ENCODE measurements at regions not wholly inside any gene's neighbourhood (a gene's known extent, or its start where the extent isn't known, plus 50 kb on each side); places are given as distances from the start of the nearest gene placed in this dataset.

DNA sequence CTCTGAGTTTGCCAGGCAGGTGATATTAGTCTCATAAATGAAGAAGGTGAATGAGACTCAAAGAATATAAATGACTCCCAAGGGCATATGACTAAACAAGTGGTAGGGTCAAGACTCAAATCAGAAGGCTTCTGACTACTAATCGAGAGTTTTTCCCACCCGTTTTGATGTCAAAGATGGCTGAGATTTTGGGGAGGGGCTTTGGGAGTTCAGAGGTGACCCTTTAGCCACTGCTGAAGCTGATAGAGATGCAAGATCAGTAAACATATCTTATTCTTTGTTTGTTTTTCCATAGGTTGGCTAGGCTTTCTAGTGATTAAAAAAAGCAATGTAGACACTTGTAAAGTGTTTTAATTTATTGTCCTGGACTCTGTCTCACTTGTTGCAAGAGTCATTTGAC is 239.6 kb upstream of the PLEKHG7 start:
- TF ChIP-seq, protein P1, sequence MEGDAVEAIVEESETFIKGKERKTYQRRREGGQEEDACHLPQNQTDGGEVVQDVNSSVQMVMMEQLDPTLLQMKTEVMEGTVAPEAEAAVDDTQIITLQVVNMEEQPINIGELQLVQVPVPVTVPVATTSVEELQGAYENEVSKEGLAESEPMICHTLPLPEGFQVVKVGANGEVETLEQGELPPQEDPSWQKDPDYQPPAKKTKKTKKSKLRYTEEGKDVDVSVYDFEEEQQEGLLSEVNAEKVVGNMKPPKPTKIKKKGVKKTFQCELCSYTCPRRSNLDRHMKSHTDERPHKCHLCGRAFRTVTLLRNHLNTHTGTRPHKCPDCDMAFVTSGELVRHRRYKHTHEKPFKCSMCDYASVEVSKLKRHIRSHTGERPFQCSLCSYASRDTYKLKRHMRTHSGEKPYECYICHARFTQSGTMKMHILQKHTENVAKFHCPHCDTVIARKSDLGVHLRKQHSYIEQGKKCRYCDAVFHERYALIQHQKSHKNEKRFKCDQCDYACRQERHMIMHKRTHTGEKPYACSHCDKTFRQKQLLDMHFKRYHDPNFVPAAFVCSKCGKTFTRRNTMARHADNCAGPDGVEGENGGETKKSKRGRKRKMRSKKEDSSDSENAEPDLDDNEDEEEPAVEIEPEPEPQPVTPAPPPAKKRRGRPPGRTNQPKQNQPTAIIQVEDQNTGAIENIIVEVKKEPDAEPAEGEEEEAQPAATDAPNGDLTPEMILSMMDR (IDR thresholded peaks at IDR 0.05) = no peak
- TF ChIP-seq POLR2A (IDR thresholded peaks at IDR 0.05) (no peak), POLR2AphosphoS5 (IDR thresholded peaks at IDR 0.05) (no peak)
